SK-N-MC (cell line): ENCODE measurements at regions not wholly inside any gene's neighbourhood (a gene's known extent, or its start where the extent isn't known, plus 50 kb on each side); places are given as distances from the start of the nearest gene placed in this dataset.

Experiments used
- EZH2 ChIP-seq: fragments of 200-600 bp; sonication (generic); IDR thresholded peaks from one replicate; pipeline ENCODE4 v1.6.1; 2017; ENCODE audit warnings: antibody characterized with exemption
- FOXP2 ChIP-seq: optimal IDR thresholded peaks from 2 replicates; pipeline ENCODE3; 2011; ENCODE audit warnings: mild to moderate bottlenecking, moderate library complexity; ENCODE audit not compliant: insufficient read depth; ENCODE audit errors: extremely low read length, control extremely low read depth
- POLR2AphosphoS5 ChIP-seq: IDR thresholded peaks from 2 replicates; pipeline ENCODE4 v1.6.1; 2012; ENCODE audit warnings: mild to moderate bottlenecking, low read depth, low read length, borderline replicate concordance

- no peak for TF ChIP-seq POLR2AphosphoS5
- TF ChIP-seq EZH2, result no peak
- TF ChIP-seq FOXP2, result no peak
Observed at GRCh38 chr18:29056800-29057199, 879.9 kb upstream of the CDH2 start.
